HFFc6 (cell line): ENCODE measurements at regions not wholly inside any gene's neighbourhood (a gene's known extent, or its start where the extent isn't known, plus 50 kb on each side); places are given as distances from the start of the nearest gene placed in this dataset.

Experiments used
- DNase-seq: peaks from one replicate; pipeline ENCODE4 v3.0.0-alpha.2; 2018
- H3K27ac Mint-ChIP-seq: 2 replicates; pipeline ENCODE4 v1.8.0; 2020; ENCODE audit warnings: mild to moderate bottlenecking, mixed read lengths
- H3K27me3 Mint-ChIP-seq: 2 replicates; pipeline ENCODE4 v1.8.0; 2021; ENCODE audit warnings: mild to moderate bottlenecking, moderate library complexity, mixed read lengths; ENCODE audit not compliant: insufficient read depth
- H3K36me3 Mint-ChIP-seq: 2 replicates; pipeline ENCODE4 v1.8.0; 2021; ENCODE audit warnings: low read depth, mixed read lengths
- H3K4me1 Mint-ChIP-seq: 2 replicates; pipeline ENCODE4 v1.8.0; 2020; ENCODE audit warnings: low read depth, mixed read lengths
- H3K4me3 Mint-ChIP-seq: 2 replicates; pipeline ENCODE4 v1.8.0; 2020; ENCODE audit warnings: mild to moderate bottlenecking, moderate library complexity, mixed read lengths
- H3K9me3 Mint-ChIP-seq: 2 replicates; pipeline ENCODE4 v1.8.0; 2020; ENCODE audit warnings: mild to moderate bottlenecking, mixed read lengths
- CTCF ChIP-seq: fragments of 200-600 bp; sonication (generic); IDR thresholded peaks from 2 replicates; pipeline ENCODE4 v1.5.0; 2021; ENCODE audit warnings: antibody characterized with exemption, mild to moderate bottlenecking

DNA sequence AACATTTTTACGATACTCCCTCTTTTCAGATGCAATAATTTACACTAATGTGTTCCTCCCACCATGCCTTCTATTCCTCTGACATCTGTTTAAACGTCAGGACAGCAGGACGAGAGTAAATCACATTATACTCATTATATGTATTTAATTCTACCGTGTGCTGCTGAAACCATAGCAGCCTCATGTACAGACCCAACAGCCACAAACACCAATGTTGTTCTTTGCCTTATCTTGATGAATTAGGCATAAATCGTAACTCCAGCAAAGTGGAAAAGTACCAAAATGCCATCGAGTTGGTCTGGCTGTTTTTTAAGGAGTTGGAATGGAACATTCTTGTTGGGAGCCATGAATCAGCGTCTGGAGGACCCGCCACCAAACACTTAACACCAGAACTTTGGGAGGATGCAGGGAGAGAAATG is 82.9 kb upstream of the FOXF1 start:
- DNase-seq = no peak
- Mint-ChIP-seq H3K4me1 (peaks cover 14% of the 10 kb centered on the region; the same call in 1 of the 2 replicates), H3K27ac (no peak overlapping the region), H3K9me3 (peaks cover 5% of the 10 kb centered on the region), H3K4me3 (no peak overlapping the region), H3K36me3 (0 out of 2 replicates have a peak, but pooled peaks cover 4% of the 10 kb centered on the region), H3K27me3 (peaks cover 32% of the 10 kb centered on the region)
- no peak for TF ChIP-seq CTCF

DNA sequence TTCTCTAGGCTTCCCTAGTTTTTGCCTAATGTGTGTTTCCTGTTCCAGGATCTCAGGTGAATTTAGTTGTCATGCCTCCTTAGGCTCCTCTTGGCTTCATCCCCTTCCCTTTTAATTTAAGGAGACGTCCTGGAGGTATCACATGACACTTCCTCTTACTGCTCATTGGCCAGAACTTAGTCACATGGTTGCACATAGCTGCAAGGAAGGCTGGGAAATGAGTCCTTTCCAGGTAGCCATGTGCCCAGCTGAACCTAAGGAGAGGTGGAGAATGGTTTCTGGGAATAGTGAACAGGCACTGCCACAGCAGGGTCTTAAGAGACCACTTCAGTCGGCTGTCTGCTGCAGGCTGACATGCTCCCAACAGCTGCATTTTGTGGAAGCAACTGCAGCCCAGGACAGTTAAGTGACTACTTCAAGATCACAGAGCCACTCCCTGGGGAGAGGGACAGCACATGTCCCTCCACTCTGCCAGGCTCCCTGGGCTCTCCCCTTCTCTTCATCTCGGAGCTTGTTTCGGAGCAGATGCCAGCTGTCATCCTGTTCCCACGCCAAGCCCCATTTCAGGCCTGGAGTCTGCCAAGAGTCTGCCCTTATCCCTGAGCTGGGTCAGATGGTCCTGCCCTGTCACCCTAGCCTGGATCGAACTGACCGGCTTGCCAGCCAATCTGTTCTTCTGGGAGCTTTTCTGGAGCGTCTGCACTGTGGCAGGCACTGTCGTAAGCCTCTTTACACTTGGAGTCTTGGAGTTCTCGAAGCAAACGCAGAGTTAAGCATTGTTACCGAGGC is 81.4 kb upstream of the FOXF1 start:
- no peaks in the 10 kb centered on the region for H3K9me3 Mint-ChIP-seq
- no peak overlapping the region for H3K27ac Mint-ChIP-seq
- peaks cover 34% of the 10 kb centered on the region for H3K27me3 Mint-ChIP-seq
- H3K4me1 Mint-ChIP-seq = peaks cover 14% of the 10 kb centered on the region; the same call in 1 of the 2 replicates
- DNase-seq = no peak
- no peak for TF ChIP-seq CTCF
- no peaks in the 10 kb centered on the region for H3K36me3 Mint-ChIP-seq
- no peak overlapping the region for H3K4me3 Mint-ChIP-seq

- Mint-ChIP-seq H3K4me1 (peaks cover 14% of the 10 kb centered on the region; the same call in 1 of the 2 replicates), H3K4me3 (no peak overlapping the region), H3K36me3 (no peaks in the 10 kb centered on the region), H3K27me3 (peaks cover 40% of the 10 kb centered on the region), H3K27ac (no peak overlapping the region), H3K9me3 (no peaks in the 10 kb centered on the region)
- no peak for TF ChIP-seq CTCF
- no peak for DNase-seq
Measured at GRCh38 chr16:86429663-86430062, 80.7 kb upstream of the FOXF1 start.

DNA sequence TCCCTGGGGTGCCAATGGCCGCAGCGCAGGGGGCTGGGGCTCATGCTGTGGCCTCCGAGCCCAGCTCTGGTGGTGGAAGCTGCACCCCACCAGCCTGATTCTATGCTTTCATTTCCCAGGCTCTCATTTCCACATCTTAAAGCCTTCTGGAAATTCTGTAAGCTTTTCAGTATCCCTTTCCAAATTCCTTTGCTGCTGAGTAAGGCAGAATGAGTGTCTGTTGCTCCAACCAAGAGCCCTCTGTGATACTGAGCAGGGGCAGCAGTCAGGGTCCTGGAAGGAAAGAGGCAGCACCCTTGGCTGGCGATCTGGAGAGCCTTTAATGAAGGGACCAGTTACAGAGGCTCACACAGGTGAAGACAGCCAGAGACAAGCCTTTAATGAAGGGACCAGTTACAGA is 79.5 kb upstream of the FOXF1 start:
- Mint-ChIP-seq H3K4me3 (no peak overlapping the region), H3K9me3 (no peaks in the 10 kb centered on the region), H3K4me1 (peaks cover 9% of the 10 kb centered on the region; the same call in 1 of the 2 replicates), H3K27ac (no peak overlapping the region), H3K27me3 (peaks cover 48% of the 10 kb centered on the region), H3K36me3 (no peaks in the 10 kb centered on the region)
- TF ChIP-seq CTCF = no peak
- no peak for DNase-seq

DNA sequence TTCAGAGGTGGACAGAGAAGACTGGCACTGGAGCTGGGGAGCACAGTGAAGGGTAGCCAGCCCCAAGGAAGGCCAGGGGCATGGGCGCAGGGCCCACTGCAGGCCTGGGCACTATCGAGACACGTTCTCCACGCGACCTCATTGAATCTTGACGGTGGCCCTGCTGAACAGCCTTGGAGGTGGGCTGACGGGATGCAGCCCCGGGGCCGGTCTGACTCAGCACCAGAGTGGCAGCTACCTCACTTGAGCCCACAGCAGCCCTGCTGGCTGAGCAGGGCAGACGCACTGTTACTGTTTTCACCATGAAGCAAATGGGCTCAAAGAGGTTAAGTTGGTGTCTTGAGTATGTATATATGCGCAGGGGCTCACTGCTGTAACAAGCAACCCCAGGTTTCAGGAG is 78.8 kb upstream of the FOXF1 start:
- Mint-ChIP-seq H3K27me3 (peaks cover 51% of the 10 kb centered on the region), H3K36me3 (no peaks in the 10 kb centered on the region), H3K4me1 (peaks cover 10% of the 10 kb centered on the region), H3K9me3 (no peaks in the 10 kb centered on the region), H3K27ac (no peak overlapping the region), H3K4me3 (no peak overlapping the region)
- no peak for TF ChIP-seq CTCF
- no peak for DNase-seq
